Right atrium auricular region (tissue), 2 donors: ENCODE measurements at regions not wholly inside any gene's neighbourhood (a gene's known extent, or its start where the extent isn't known, plus 50 kb on each side); places are given as distances from the start of the nearest gene placed in this dataset.

Source experiments
- DNase-seq: peaks from one replicate; pipeline ENCODE4 v3.0.0-alpha.2; 2019; ENCODE audit warnings: low spot score
- H3K27ac ChIP-seq, 2 donors: fragments of 200-600 bp; sonication (generic); 1 replicate in 1 of 2; 2 replicates in 1 of 2; pipeline ENCODE4 v1.5.1; 2016 to 2019
- H3K27me3 ChIP-seq, 2 donors: fragments of 200-600 bp; sonication (generic); one replicate each; pipeline versions ENCODE4 v1.5.1 to v1.6.0; 2017 to 2019
- H3K36me3 ChIP-seq: fragments of 200-600 bp; sonication (generic); one replicate; pipeline ENCODE4 v1.5.1; 2016
- H3K4me1 ChIP-seq, 2 donors: fragments of 200-600 bp; sonication (generic); one replicate each; pipeline versions ENCODE4 v1.5.1 to v1.6.0; 2017 to 2019
- H3K4me3 ChIP-seq, 2 donors: fragments of 200-600 bp; sonication (generic); 1 replicate in 1 of 2; 2 replicates in 1 of 2; pipeline ENCODE4 v1.5.1; 2017 to 2019; ENCODE audit warnings: mild to moderate bottlenecking in 1 of 2, moderate library complexity in 1 of 2
- H3K9me3 ChIP-seq, 2 donors: fragments of 200-600 bp; sonication (generic); one replicate each; pipeline ENCODE4 v1.5.1; 2019
- CTCF ChIP-seq, 2 donors: fragments of 200-600 bp; sonication (generic); IDR thresholded peaks; one replicate each; pipeline ENCODE4 v1.5.1; 2019; ENCODE audit warnings: antibody characterized with exemption in 2 of 2

- no peak overlapping the region for H3K27ac ChIP-seq
- H3K36me3 ChIP-seq: no peaks in the 10 kb centered on the region
- no peak overlapping the region for H3K4me3 ChIP-seq
- H3K4me1 ChIP-seq: peaks cover 0 to 17% of the 10 kb centered on the region in 2 donors
- no peak for DNase-seq
- no peaks in the 10 kb centered on the region for H3K9me3 ChIP-seq
- no peaks in the 10 kb centered on the region for H3K27me3 ChIP-seq
- no peak for TF ChIP-seq CTCF (IDR thresholded peaks at IDR 0.05)
These were observed 179.0 kb upstream of the TNC start for GRCh38 chr9:115296831-115297565.

- no peaks in the 10 kb centered on the region for H3K36me3 ChIP-seq
- DNase-seq: no peak
These were observed 182.2 kb upstream of the TNC start for GRCh38 chr9:115300116-115300515.

GRCh38 chr9:115300874-115301273 lies 182.9 kb upstream of the TNC start:
- TF ChIP-seq CTCF (IDR thresholded peaks at IDR 0.05): no peak
- H3K9me3 ChIP-seq: no peaks in the 10 kb centered on the region
- no peaks in the 10 kb centered on the region for H3K4me1 ChIP-seq
- no peaks in the 10 kb centered on the region for H3K27me3 ChIP-seq
- DNase-seq: no peak
- no peak overlapping the region for H3K27ac ChIP-seq
- H3K4me3 ChIP-seq: no peak overlapping the region
- H3K36me3 ChIP-seq: no peaks in the 10 kb centered on the region

More at GRCh38 chr9:115300116-115300515, 182.2 kb upstream of the TNC start:
- no peak for TF ChIP-seq CTCF (IDR thresholded peaks at IDR 0.05)
- Histone ChIP-seq H3K4me3 (no peak overlapping the region), H3K4me1 (no peaks in the 10 kb centered on the region), H3K9me3 (no peaks in the 10 kb centered on the region), H3K27me3 (no peaks in the 10 kb centered on the region), H3K27ac (no peak overlapping the region)

- Histone ChIP-seq H3K27ac (no peak overlapping the region), H3K27me3 (no peaks in the 10 kb centered on the region), H3K4me1 (no peaks in the 10 kb centered on the region), H3K36me3 (no peaks in the 10 kb centered on the region), H3K4me3 (no peak overlapping the region), H3K9me3 (no peaks in the 10 kb centered on the region)
- no peak for TF ChIP-seq CTCF (IDR thresholded peaks at IDR 0.05)
- no peak for DNase-seq
These were observed 183.6 kb upstream of the TNC start for GRCh38 chr9:115301581-115301980.

- Histone ChIP-seq H3K4me1 (no peaks in the 10 kb centered on the region), H3K36me3 (no peaks in the 10 kb centered on the region), H3K27ac (no peak overlapping the region), H3K27me3 (no peaks in the 10 kb centered on the region), H3K9me3 (no peaks in the 10 kb centered on the region), H3K4me3 (no peak overlapping the region)
- no peak for DNase-seq
- TF ChIP-seq CTCF (IDR thresholded peaks at IDR 0.05): no peak
These were observed 187.6 kb upstream of the TNC start for GRCh38 chr9:115305543-115305942.

- Histone ChIP-seq H3K4me3 (no peak overlapping the region), H3K4me1 (no peaks in the 10 kb centered on the region), H3K9me3 (no peaks in the 10 kb centered on the region), H3K36me3 (no peaks in the 10 kb centered on the region), H3K27ac (no peak overlapping the region), H3K27me3 (no peaks in the 10 kb centered on the region)
- no peak for DNase-seq
- TF ChIP-seq CTCF (IDR thresholded peaks at IDR 0.05): no peak
These were observed 188.9 kb upstream of the TNC start for GRCh38 chr9:115306865-115307264.
